CD4-positive, alpha-beta T cell treated with Interferon gamma for 1 hour (primary cell): ENCODE measurements at regions not wholly inside any gene's neighbourhood (a gene's known extent, or its start where the extent isn't known, plus 50 kb on each side); places are given as distances from the start of the nearest gene placed in this dataset.
"Not testable (repeated sequence)": the region's sequence is repeated elsewhere in the genome, so short reads cannot be mapped to it uniquely, and the experiment has no call there.

Source experiments
- DNase-seq: peaks from one replicate; pipeline ENCODE4 v3.0.0-alpha.2; 2020

GRCh38 chr20:48490341-48490740 is 337.5 kb downstream of the PREX1 start:
- DNase-seq: not testable (repeated sequence)

- no peak for DNase-seq
These were observed 338.1 kb downstream of the PREX1 start for GRCh38 chr20:48489656-48490055.

GRCh38 chr20:48489046-48489463 is 338.7 kb downstream of the PREX1 start:
- no peak for DNase-seq

- DNase-seq: not testable (repeated sequence)
These were observed 339.3 kb downstream of the PREX1 start for GRCh38 chr20:48488334-48489034.

GRCh38 chr20:48486065-48486464 is 341.7 kb downstream of the PREX1 start:
- DNase-seq: no peak

- not testable (repeated sequence) for DNase-seq
These were observed 342.6 kb downstream of the PREX1 start for GRCh38 chr20:48485153-48485552.

GRCh38 chr20:48483334-48484066 is 344.3 kb downstream of the PREX1 start:
- DNase-seq: no peak

GRCh38 chr20:48482790-48483189 is 345.0 kb downstream of the PREX1 start:
- no peak for DNase-seq

- no peak for DNase-seq
These were observed 347.5 kb downstream of the PREX1 start for GRCh38 chr20:48480216-48480772.

- no peak for DNase-seq
These were observed 348.8 kb downstream of the PREX1 start for GRCh38 chr20:48478806-48479585.

GRCh38 chr20:48478370-48478769 is 349.4 kb downstream of the PREX1 start:
- no peak for DNase-seq

GRCh38 chr20:48476854-48477253 is 350.9 kb downstream of the PREX1 start:
- DNase-seq: no peak

- DNase-seq: no peak
These were observed 353.8 kb downstream of the PREX1 start for GRCh38 chr20:48474022-48474421.

- DNase-seq: no peak
These were observed 355.9 kb downstream of the PREX1 start for GRCh38 chr20:48471759-48472408.

GRCh38 chr20:48471176-48471575 is 356.6 kb downstream of the PREX1 start:
- DNase-seq: no peak

GRCh38 chr20:48470141-48470540 is 357.7 kb downstream of the PREX1 start:
- no peak for DNase-seq

- no peak for DNase-seq
These were observed 358.8 kb downstream of the PREX1 start for GRCh38 chr20:48469026-48469425.

GRCh38 chr20:48468571-48468970 is 359.2 kb downstream of the PREX1 start:
- no peak for DNase-seq

GRCh38 chr20:48467622-48468021 is 360.2 kb downstream of the PREX1 start:
- peak; percentile 11 for DNase-seq

GRCh38 chr20:48465271-48465670 is 362.5 kb downstream of the PREX1 start:
- no peak for DNase-seq

- DNase-seq: no peak
These were observed 363.9 kb downstream of the PREX1 start for GRCh38 chr20:48463916-48464315.

- no peak for DNase-seq
These were observed 364.6 kb downstream of the PREX1 start for GRCh38 chr20:48463096-48463720.
